ENCODE measurements at regions not wholly inside any gene's neighbourhood (a gene's known extent, or its start where the extent isn't known, plus 50 kb on each side); places are given as distances from the start of the nearest gene placed in this dataset.

GRCh38 chr1:168782559-168783116, 53.6 kb upstream of the DPT start:
- Mint-ChIP-seq H3K4me3 (no peak overlapping the region), H3K4me1 (peaks cover 3% of the 10 kb centered on the region), H3K36me3 (no peaks in the 10 kb centered on the region), H3K9me3 (peaks cover 5% of the 10 kb centered on the region; the same call in 1 of the 2 replicates), H3K27me3 (ENCODE audit: low read depth) (no peaks in the 10 kb centered on the region), H3K27ac (no peak overlapping the region)
- ChIA-PET CTCF (no interaction called here), POLR2A (no interaction called here)
- TF ChIP-seq ETV6 (CRISPR knock-in tag; IDR thresholded peaks at IDR 0.05), result no peak
- TF ChIP-seq ZNF232 (CRISPR knock-in tag; IDR thresholded peaks at IDR 0.05), result no peak
- TF ChIP-seq TEAD4 (CRISPR knock-in tag; IDR thresholded peaks at IDR 0.05), result no peak
- TF ChIP-seq USF1 (CRISPR knock-in tag; IDR thresholded peaks at IDR 0.05), result no peak
- no peak for TF ChIP-seq ZNF532 (CRISPR knock-in tag; IDR thresholded peaks at IDR 0.05; ENCODE audit: borderline replicate concordance)
- TF ChIP-seq CREB1 (CRISPR knock-in tag; IDR thresholded peaks at IDR 0.05), result no peak
- TF ChIP-seq ZNF423 (CRISPR knock-in tag; IDR thresholded peaks at IDR 0.05), result no peak
- TF ChIP-seq GRHL2 (CRISPR knock-in tag; IDR thresholded peaks at IDR 0.05; ENCODE audit: insufficient replicate concordance, severe bottlenecking), result no peak
- no peak for TF ChIP-seq HMGXB4 (CRISPR knock-in tag; IDR thresholded peaks at IDR 0.05)
- TF ChIP-seq ZMAT4 (CRISPR knock-in tag; IDR thresholded peaks at IDR 0.05), result no peak
- no peak for TF ChIP-seq CTCF (IDR thresholded peaks at IDR 0.05)
- TF ChIP-seq TEAD1 (CRISPR knock-in tag; IDR thresholded peaks at IDR 0.05), result no peak
- no peak for TF ChIP-seq ZNF512 (CRISPR knock-in tag; IDR thresholded peaks at IDR 0.05; ENCODE audit: borderline replicate concordance)
- TF ChIP-seq ZNF138 (CRISPR knock-in tag; conservative IDR thresholded peaks at IDR 0.05), result no peak
- no peak for TF ChIP-seq ZNF121 (CRISPR knock-in tag; IDR thresholded peaks at IDR 0.05)
- no peak for TF ChIP-seq E2F5 (CRISPR knock-in tag; IDR thresholded peaks at IDR 0.05)
- TF ChIP-seq NFE2L1 (CRISPR knock-in tag; IDR thresholded peaks at IDR 0.05), result no peak
- ATAC-seq, result no peak
- no peak for DNase-seq (ENCODE audit: low spot score)
